CD4-positive, alpha-beta T cell (primary cell): ENCODE measurements at regions not wholly inside any gene's neighbourhood (a gene's known extent, or its start where the extent isn't known, plus 50 kb on each side); places are given as distances from the start of the nearest gene placed in this dataset.

ENCODE experiments used
- ATAC-seq: fragments of 200-7000 bp; cut with Tn5 transposase; one replicate; pipeline ENCODE4 v1.10.0; 2022; ENCODE audit warnings: mild to moderate bottlenecking; ENCODE audit not compliant: poor library complexity
- CTCF ChIA-PET: fragments of 350-600 bp; sonication (Branson Sonifier 250); formaldehyde crosslinking; loops from one replicate; lab custom pipeline; 2021; ENCODE audit warnings: antibody characterized with exemption, inconsistent platforms; lab: Charles Lee
- POLR2A ChIA-PET: fragments of 350-600 bp; sonication (Branson Sonifier 250); formaldehyde crosslinking; loops from one replicate; lab custom pipeline; 2021; ENCODE audit warnings: antibody characterized with exemption, inconsistent platforms; lab: Charles Lee
- DNase-seq, 14 experiments: peaks; one replicate each; pipeline ENCODE4 v3.0.0-alpha.2; 2013 to 2020; ENCODE audit warnings: mixed read lengths in 2 of 14
- H3K27ac ChIP-seq, 2 donors: one replicate each; pipeline versions ENCODE4 v1.5.1 to v1.7.0; 2013; ENCODE audit warnings: low read length in 2 of 2, low read depth in 1 of 2, mild to moderate bottlenecking in 1 of 2
- H3K27me3 ChIP-seq, 2 experiments: 1 replicate in 1 of 2; 2 replicates in 1 of 2; pipeline versions ENCODE4 v1.6.1 to v1.7.0; 2013; ENCODE audit warnings: low read length in 2 of 2, control low read depth in 1 of 2, mild to moderate bottlenecking in 1 of 2, moderate library complexity in 1 of 2; ENCODE audit not compliant: insufficient read depth in 2 of 2, control insufficient read depth in 1 of 2
- H3K36me3 ChIP-seq: one replicate; pipeline ENCODE4 v1.6.1; 2013; ENCODE audit warnings: low read length, control low read depth; ENCODE audit not compliant: insufficient read depth
- H3K4me1 ChIP-seq: one replicate; pipeline ENCODE4 v1.6.1; 2013; ENCODE audit warnings: low read length, control low read depth; ENCODE audit not compliant: insufficient read depth
- H3K4me3 ChIP-seq: one replicate; pipeline ENCODE4 v1.5.1; 2013; ENCODE audit warnings: mild to moderate bottlenecking, low read length, moderate library complexity
- H3K9me3 ChIP-seq, 2 experiments: 1 replicate in 1 of 2; 2 replicates in 1 of 2; pipeline versions ENCODE4 v1.6.1 to v1.7.0; 2013; ENCODE audit warnings: low read length in 2 of 2, mild to moderate bottlenecking in 2 of 2, control low read depth in 1 of 2, moderate library complexity in 1 of 2; ENCODE audit not compliant: control insufficient read depth in 1 of 2, insufficient read depth in 1 of 2
- H3K27ac Mint-ChIP-seq: one replicate; pipeline ENCODE4 v1.8.0; 2020; ENCODE audit warnings: mixed read lengths
- H3K27me3 Mint-ChIP-seq: one replicate; pipeline ENCODE4 v1.8.0; 2021; ENCODE audit warnings: mixed read lengths
- H3K36me3 Mint-ChIP-seq: one replicate; pipeline ENCODE4 v1.8.0; 2021; ENCODE audit warnings: low read depth, mixed read lengths
- H3K4me1 Mint-ChIP-seq: one replicate; pipeline ENCODE4 v1.8.0; 2021; ENCODE audit warnings: low read depth, mixed read lengths
- H3K4me3 Mint-ChIP-seq: one replicate; pipeline ENCODE4 v1.8.0; 2020; ENCODE audit warnings: mild to moderate bottlenecking, mixed read lengths
- H3K9me3 Mint-ChIP-seq: one replicate; pipeline ENCODE4 v1.8.0; 2020; ENCODE audit warnings: mixed read lengths
- CTCF ChIP-seq: fragments of 200-600 bp; IDR thresholded peaks from one replicate; pipeline ENCODE4 v1.8.0; 2022; ENCODE audit warnings: antibody characterized with exemption, mild to moderate bottlenecking
- intact Hi-C, 2 experiments: fragments of 100-400 bp; cut with DNase I in 1 of 2; cut with micrococcal nuclease in 1 of 2; formaldehyde crosslinking; loops; one replicate each; pipeline versions ENCODE4 v1.15.1 to v1.9.0; 2023 to 2025; cut with DNase I, micrococcal nuclease

GRCh38 chr1:228974273-228974672, 239.0 kb downstream of the RHOU start:
- CTCF ChIA-PET, result no interaction called here
- no peaks in the 10 kb centered on the region for H3K27me3 ChIP-seq
- intact Hi-C loops, result no loop called here
- POLR2A ChIA-PET, result no interaction called here
- ATAC-seq, result no peak
- no peak overlapping the region for H3K4me3 Mint-ChIP-seq
- H3K36me3 Mint-ChIP-seq, result no peaks in the 10 kb centered on the region
- TF ChIP-seq CTCF, result no peak
- no peaks in the 10 kb centered on the region for H3K9me3 Mint-ChIP-seq
- no peaks in the 10 kb centered on the region for H3K27me3 Mint-ChIP-seq
- H3K36me3 ChIP-seq, result no peaks in the 10 kb centered on the region
- no peak overlapping the region for H3K27ac Mint-ChIP-seq
- H3K4me3 ChIP-seq, result no peak overlapping the region
- no peaks in the 10 kb centered on the region for H3K9me3 ChIP-seq
- no peaks in the 10 kb centered on the region for H3K4me1 Mint-ChIP-seq
- H3K4me1 ChIP-seq, result no peaks in the 10 kb centered on the region
- H3K27ac ChIP-seq, result no peak overlapping the region
- DNase-seq, result no peak

- no peaks in the 10 kb centered on the region for H3K4me1 Mint-ChIP-seq
- no peak overlapping the region for H3K4me3 ChIP-seq
- TF ChIP-seq CTCF, result no peak
- H3K4me1 ChIP-seq, result no peaks in the 10 kb centered on the region
- DNase-seq (no peak), ATAC-seq (no peak)
- H3K27ac ChIP-seq, result no peak overlapping the region
- no peaks in the 10 kb centered on the region for H3K27me3 Mint-ChIP-seq
- H3K36me3 ChIP-seq, result no peaks in the 10 kb centered on the region
- H3K9me3 Mint-ChIP-seq, result no peaks in the 10 kb centered on the region
- H3K27me3 ChIP-seq, result no peaks in the 10 kb centered on the region
- no peaks in the 10 kb centered on the region for H3K9me3 ChIP-seq
- no peak overlapping the region for H3K27ac Mint-ChIP-seq
- intact Hi-C loops, result no loop called here
- H3K36me3 Mint-ChIP-seq, result no peaks in the 10 kb centered on the region
- no peak overlapping the region for H3K4me3 Mint-ChIP-seq
- CTCF ChIA-PET, result no interaction called here
- POLR2A ChIA-PET, result no interaction called here
Measured at GRCh38 chr1:228975238-228975907, 240.1 kb downstream of the RHOU start.

- H3K9me3 ChIP-seq, result no peaks in the 10 kb centered on the region
- no peak for DNase-seq
- Mint-ChIP-seq H3K27me3 (no peaks in the 10 kb centered on the region), H3K4me3 (no peak overlapping the region), H3K9me3 (no peaks in the 10 kb centered on the region), H3K4me1 (no peaks in the 10 kb centered on the region), H3K36me3 (no peaks in the 10 kb centered on the region), H3K27ac (no peak overlapping the region)
- no peak overlapping the region for H3K27ac ChIP-seq
- CTCF ChIA-PET, result no interaction called here
- POLR2A ChIA-PET, result no interaction called here
- H3K36me3 ChIP-seq, result no peaks in the 10 kb centered on the region
- no peak for ATAC-seq
- no peaks in the 10 kb centered on the region for H3K27me3 ChIP-seq
- H3K4me1 ChIP-seq, result no peaks in the 10 kb centered on the region
- TF ChIP-seq CTCF, result no peak
- no peak overlapping the region for H3K4me3 ChIP-seq
- intact Hi-C loops, result no loop called here
Measured at GRCh38 chr1:228976316-228976715, 241.0 kb downstream of the RHOU start.
